GM23248 (cell line): ENCODE measurements at regions not wholly inside any gene's neighbourhood (a gene's known extent, or its start where the extent isn't known, plus 50 kb on each side); places are given as distances from the start of the nearest gene placed in this dataset.

Source experiments
- EZH2 ChIP-seq: fragments of 200-600 bp; sonication (generic); IDR thresholded peaks from 2 replicates; pipeline ENCODE4 v1.6.1; 2018; ENCODE audit warnings: antibody characterized with exemption, mild to moderate bottlenecking; ENCODE audit not compliant: insufficient read depth, poor library complexity, severe bottlenecking
- EZH2phosphoT487 ChIP-seq: fragments of 200-600 bp; sonication (generic); IDR thresholded peaks from 2 replicates; pipeline ENCODE4 v1.6.1; 2018; ENCODE audit warnings: antibody characterized with exemption, moderate library complexity, mild to moderate bottlenecking, low read depth; ENCODE audit not compliant: insufficient read depth

- TF ChIP-seq EZH2phosphoT487 (no peak), EZH2 (no peak)
Observed at GRCh38 chr17:77395501-77396048, 254.8 kb downstream of the SEC14L1 start.
